ENCODE measurements at regions not wholly inside any gene's neighbourhood (a gene's known extent, or its start where the extent isn't known, plus 50 kb on each side); places are given as distances from the start of the nearest gene placed in this dataset.

GRCh38 chr4:182101618-182102017 lies 141.6 kb upstream of the TENM3 start:
- no peak for TF ChIP-seq CTCF (conservative IDR thresholded peaks at IDR 0.05; ENCODE audit: low read depth, low read length)
- no peak for TF ChIP-seq POLR2A (IDR thresholded peaks at IDR 0.05; ENCODE audit: low read depth, low read length)

Measured in IMR-90 (cell line).